K562 (cell line): ENCODE measurements at regions not wholly inside any gene's neighbourhood (a gene's known extent, or its start where the extent isn't known, plus 50 kb on each side); places are given as distances from the start of the nearest gene placed in this dataset.

Experiments
- ATAC-seq: fragments of 200-7000 bp; cut with Tn5 transposase; 3 replicates; pipeline ENCODE4 v1.9.1; 2020; ENCODE audit warnings: moderate library complexity
- BruUV-seq: library from RNA; stranded (reverse); fragments of 400-500 nt; replicated peaks from 2 replicates; lab custom pipeline; 2021; lab: Mats Ljungman, UMichigan
- CTCF ChIA-PET: fragments of 300-600 bp; formaldehyde crosslinking; extraction: SDS; loops from one replicate; lab custom pipeline; 2021; ENCODE audit warnings: low intra/inter-chr PET ratio; lab: Yijun Ruan, JAX
- POLR2A ChIA-PET: fragments of 300-600, 350-650 bp; sonication (Branson Sonifier 250); formaldehyde crosslinking; extraction: SDS; loops from one replicate; lab custom pipeline; 2021; ENCODE audit warnings: antibody characterized with exemption, inconsistent platforms; lab: Yijun Ruan, JAX
- DNase-seq, 4 experiments: peaks; one replicate each; pipeline versions ENCODE4 v3.0.0 to v3.0.0-alpha.2; 2011 to 2018; ENCODE audit warnings: low spot score in 3 of 4, mixed read lengths in 3 of 4; ENCODE audit errors: extremely low read depth in 1 of 4
- FAIRE-seq: peaks from 2 replicates; lab custom pipeline; 2011; peaks lifted over from hg19 to GRCh38; lab: Jason Lieb, UNC
- H2AFZ ChIP-seq: 2 replicates; pipeline ENCODE4 v1.6.0; 2011; ENCODE audit warnings: low read depth, low read length, control low read depth, inconsistent platforms
- H3K27ac ChIP-seq: fragments of 200-600 bp; 3 replicates; pipeline ENCODE4 v1.8.0; 2011; ENCODE audit warnings: low read depth, mild to moderate bottlenecking, control low read depth, inconsistent platforms, low read length, moderate library complexity, mixed read lengths; ENCODE audit errors: extremely low read depth
- H3K27me3 ChIP-seq, 2 experiments: fragments of 300-600 bp in 1 of 2; 2 replicates in 1 of 2; 3 replicates in 1 of 2; pipeline versions ENCODE4 v1.6.0 to v1.8.0; 2011; ENCODE audit warnings: inconsistent platforms in 2 of 2, low read length in 2 of 2, mild to moderate bottlenecking in 1 of 2, mixed read lengths in 1 of 2, moderate library complexity in 1 of 2; ENCODE audit not compliant: control insufficient read depth in 2 of 2, insufficient read depth in 2 of 2
- H3K36me3 ChIP-seq: fragments of 300-600 bp; 3 replicates; pipeline ENCODE4 v1.8.0; 2011; ENCODE audit warnings: mild to moderate bottlenecking, low read length, inconsistent platforms; ENCODE audit not compliant: control insufficient read depth, insufficient read depth
- H3K4me1 ChIP-seq, 2 experiments: fragments of 200-600 bp in 1 of 2; replicated peaks in 1 of 2; 2 replicates in 1 of 2; 3 replicates in 1 of 2; pipeline versions ENCODE4 v1.5.1 to v1.8.0; 2011; ENCODE audit warnings: inconsistent platforms in 2 of 2, low read length in 2 of 2, mild to moderate bottlenecking in 1 of 2, mixed read lengths in 1 of 2, moderate library complexity in 1 of 2; ENCODE audit not compliant: control insufficient read depth in 2 of 2, insufficient read depth in 2 of 2
- H3K4me2 ChIP-seq: 2 replicates; pipeline ENCODE4 v1.6.1; 2011; ENCODE audit warnings: low read length, control low read depth, inconsistent platforms, mixed read lengths; ENCODE audit not compliant: insufficient read depth
- H3K4me3 ChIP-seq: fragments of 200-600 bp; sonication (generic), shearing (Covaris generic); 2 replicates; pipeline ENCODE4 v1.5.1; 2016; ENCODE audit warnings: control low read depth, inconsistent platforms
- H3K79me2 ChIP-seq: fragments of 200-600 bp; 3 replicates; pipeline ENCODE4 v1.8.0; 2011; ENCODE audit warnings: low read length, inconsistent platforms; ENCODE audit not compliant: control insufficient read depth, insufficient read depth
- H3K9ac ChIP-seq, 2 experiments: 2 replicates each; pipeline versions ENCODE4 v1.6.0 to v1.6.1; 2011; ENCODE audit warnings: low read depth in 2 of 2, low read length in 2 of 2, control low read depth in 1 of 2, inconsistent platforms in 1 of 2, mild to moderate bottlenecking in 1 of 2, mixed read lengths in 1 of 2; ENCODE audit not compliant: insufficient read depth in 1 of 2
- H3K9me1 ChIP-seq: one replicate; pipeline ENCODE4 v1.6.0; 2011; ENCODE audit warnings: inconsistent platforms, mild to moderate bottlenecking, low read length, moderate library complexity; ENCODE audit not compliant: control insufficient read depth, insufficient read depth
- H3K9me3 ChIP-seq: replicated peaks from 2 replicates; pipeline ENCODE4 v1.5.1; 2011; ENCODE audit warnings: low read depth, low read length, inconsistent platforms; ENCODE audit not compliant: control insufficient read depth, insufficient read depth
- H4K20me1 ChIP-seq: replicated peaks from 2 replicates; pipeline ENCODE4 v1.6.1; 2011; ENCODE audit warnings: low read length, inconsistent platforms, mixed read lengths; ENCODE audit not compliant: control insufficient read depth, insufficient read depth
- BCLAF1 ChIP-seq, 2 experiments: fragments of 450-650 bp in 1 of 2; IDR thresholded peaks; 2 replicates each; pipeline ENCODE4 v1.6.1; 2011 to 2017; ENCODE audit warnings: low read depth in 2 of 2, antibody characterized with exemption in 1 of 2, borderline replicate concordance in 1 of 2, low read length in 1 of 2, mild to moderate bottlenecking in 1 of 2, mixed read lengths in 1 of 2; ENCODE audit not compliant: control insufficient read depth in 1 of 2
- PREB ChIP-seq: sonication (generic); formaldehyde crosslinking; IDR thresholded peaks from 2 replicates; pipeline ENCODE4 v1.8.1; 2023; ENCODE audit warnings: mild to moderate bottlenecking, missing genetic modification reagents
- RBM15 ChIP-seq: fragments of 200-400 bp; formaldehyde crosslinking; IDR thresholded peaks from 2 replicates; pipeline ENCODE4 v1.6.1; 2018; ENCODE audit warnings: mild to moderate bottlenecking, low read length, moderate library complexity; ENCODE audit not compliant: insufficient read depth
- RCOR1 ChIP-seq, 2 experiments: IDR thresholded peaks; 2 replicates each; pipeline ENCODE4 v1.6.1; 2012; ENCODE audit warnings: low read depth in 2 of 2, low read length in 2 of 2, borderline replicate concordance in 1 of 2, improper control_type of control experiment in 1 of 2
- ZNF780A ChIP-seq: fragments of 250-450 bp; sonication (Bioruptor Pico); IDR thresholded peaks from 2 replicates; pipeline ENCODE4 v1.5.0; 2021; ENCODE audit warnings: mild to moderate bottlenecking
- WGBS: fragments of 100-300 bp; shearing (Covaris generic); methylation state at CpG from one replicate; pipeline ENCODE4 v1.1.6; 2016; ENCODE audit warnings: low coverage, mixed read lengths; ENCODE audit not compliant: insufficient coverage; ENCODE audit errors: missing lambda C conversion rate; 5-methylcytosine and 5-hydroxymethylcytosine counted together
- in situ Hi-C: fragments of 300-500 bp; cut with MboI; formaldehyde crosslinking; loops from 4 replicates; pipeline ENCODE4 v1.15.0; 2018; ENCODE audit warnings: inconsistent platforms, mixed read lengths
- intact Hi-C: fragments of 100-400 bp; cut with micrococcal nuclease; formaldehyde crosslinking; loops from 2 replicates; pipeline ENCODE4 v1.14.2; 2022

- H4K20me1 ChIP-seq, result no peaks in the 10 kb centered on the region
- H3K9me1 ChIP-seq, result no peaks in the 10 kb centered on the region
- no peak for FAIRE-seq
- no TSS peak for BruUV-seq
- in situ Hi-C loops, result no loop called here
- no peak overlapping the region for H3K27ac ChIP-seq
- no peaks in the 10 kb centered on the region for H3K36me3 ChIP-seq
- CTCF ChIA-PET, result no interaction called here
- no peaks in the 10 kb centered on the region for H3K27me3 ChIP-seq
- TF ChIP-seq RBM15, result no peak
- no peak for TF ChIP-seq BCLAF1 (IDR thresholded peaks at IDR 0.05; ENCODE audit: borderline replicate concordance in 1 of 2, control insufficient read depth in 1 of 2, low read depth in 2 of 2, low read length in 1 of 2)
- no peak for TF ChIP-seq RCOR1 (IDR thresholded peaks at IDR 0.05; ENCODE audit: borderline replicate concordance in 1 of 2, low read depth in 2 of 2, low read length in 2 of 2)
- no peak for TF ChIP-seq ZNF780A
- no peak for TF ChIP-seq PREB (CRISPR knock-in tag)
- TF ChIP-seq, all 486 proteins: peak for 0
- ATAC-seq, result no peak
- no peak overlapping the region for H3K9ac ChIP-seq
- no peaks in the 10 kb centered on the region for H3K79me2 ChIP-seq
- no peak overlapping the region for H2AFZ ChIP-seq
- H3K9me3 ChIP-seq, result no peaks in the 10 kb centered on the region
- no peak overlapping the region for H3K4me3 ChIP-seq
- no peak overlapping the region for H3K4me2 ChIP-seq
- intact Hi-C loops, result no loop called here
- no peaks in the 10 kb centered on the region for H3K4me1 ChIP-seq
- 25% methylated on average over 1 of the region's 1 CpG for WGBS
- no peak for DNase-seq
- POLR2A ChIA-PET, result no interaction called here
These were observed 183.4 kb downstream of the ANKRD50 start for GRCh38 chr4:124529131-124529530.
